Stimulated activated CD8-positive, alpha-beta memory T cell treated with anti-CD3 and anti-CD28 coated beads, Interleukin-7, amount 100 ng/mL, for 4 hours (primary cell): ENCODE measurements at regions not wholly inside any gene's neighbourhood (a gene's known extent, or its start where the extent isn't known, plus 50 kb on each side); places are given as distances from the start of the nearest gene placed in this dataset.

Experiments
- DNase-seq, 2 donors: peaks; one replicate each; pipeline ENCODE4 v3.0.0-alpha.2; 2020; ENCODE audit warnings: low read depth in 2 of 2

DNA sequence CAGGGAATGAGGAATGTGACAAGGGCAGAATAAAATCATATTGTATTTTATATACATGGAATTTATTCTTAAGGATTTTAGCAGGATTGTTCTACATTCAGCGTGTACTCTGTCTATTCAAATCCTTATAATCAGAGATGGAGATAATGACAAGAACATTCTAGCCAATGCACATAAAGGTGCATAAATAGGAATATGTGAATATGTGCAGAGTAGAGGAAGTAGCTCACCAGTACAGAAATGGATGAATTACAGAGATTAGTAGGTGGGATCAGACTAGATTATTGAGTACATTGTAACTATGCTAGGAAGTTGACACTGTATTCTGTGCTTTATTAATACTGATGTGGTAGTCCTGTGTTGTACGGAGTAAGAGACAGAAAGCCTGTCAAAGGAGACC, 1308.8 kb downstream of the FAM181B start:
- DNase-seq: no peak

GRCh38 chr11:81422402-81422801, 1311.3 kb downstream of the FAM181B start:
- DNase-seq: no peak

- no peak for DNase-seq
Observed at GRCh38 chr11:81421251-81421860, 1312.3 kb downstream of the FAM181B start.

DNA sequence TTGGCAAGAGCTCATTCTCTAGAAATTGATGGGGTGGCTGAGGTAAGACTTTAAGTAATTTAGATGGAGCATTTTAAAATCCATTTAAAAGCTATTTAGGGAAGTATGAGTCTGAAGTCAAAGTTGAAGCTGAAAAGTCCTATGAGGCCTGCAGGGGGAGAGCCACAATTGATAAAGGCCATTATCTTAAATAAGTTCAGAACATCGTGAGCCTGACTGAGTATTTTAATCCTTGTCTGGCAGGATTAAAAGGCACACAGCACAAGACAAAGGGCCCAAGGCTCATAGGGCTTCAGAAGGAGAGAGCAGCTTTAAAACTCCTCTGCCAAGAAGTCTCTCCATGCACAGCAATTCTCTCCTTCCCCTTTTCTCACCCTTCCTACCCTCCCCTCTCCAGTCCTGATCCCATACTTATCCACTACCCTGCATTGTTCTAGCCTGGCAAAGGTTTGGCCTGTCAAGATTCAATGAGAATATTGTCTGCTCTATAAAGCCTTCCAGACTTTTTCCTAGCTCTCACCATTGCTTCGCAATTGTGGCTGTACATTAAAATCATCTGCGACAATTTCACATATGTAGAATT, 1312.9 kb downstream of the FAM181B start:
- DNase-seq: no peak

DNA sequence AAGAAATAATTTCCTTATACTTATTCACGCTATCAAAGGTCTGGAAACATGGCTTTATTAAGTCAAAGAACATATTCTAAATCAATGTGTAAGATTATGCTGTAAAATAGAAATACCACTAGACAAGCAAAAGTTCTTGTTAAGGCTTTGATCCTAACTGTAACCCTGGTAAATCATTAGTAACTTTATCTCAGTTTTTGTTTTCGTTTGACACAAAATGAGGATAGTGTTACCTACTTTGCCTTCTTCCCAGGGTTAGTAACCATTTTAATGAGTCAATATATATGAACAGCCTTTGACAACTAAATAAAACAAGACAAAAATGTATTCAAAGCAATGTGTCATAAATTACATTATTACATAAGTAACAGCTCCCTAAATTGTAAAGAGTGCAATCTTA, 1336.3 kb downstream of the FAM181B start:
- DNase-seq: no peak

DNA sequence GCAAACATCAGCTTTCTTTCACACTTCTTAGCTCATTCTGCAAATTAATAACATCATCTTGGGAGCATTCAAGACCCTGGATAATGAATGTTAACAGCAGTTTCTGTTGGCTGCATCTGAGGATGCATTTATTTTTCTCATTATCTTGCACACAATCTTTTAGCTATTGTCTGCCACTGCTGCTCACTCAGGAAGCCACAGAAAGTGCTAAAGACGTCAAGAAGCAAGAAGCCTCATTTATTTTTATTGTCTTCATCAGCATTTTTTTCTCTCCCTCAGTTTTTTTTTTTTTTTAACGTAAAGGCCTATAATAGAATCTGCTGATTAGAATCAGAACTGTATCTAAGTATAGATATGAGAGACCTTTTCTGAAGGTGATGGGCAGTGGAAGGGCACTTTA, 1339.4 kb downstream of the FAM181B start:
- DNase-seq: no peak

- no peak for DNase-seq
Observed at GRCh38 chr11:81388326-81388725, 1345.3 kb downstream of the FAM181B start.

- DNase-seq: no peak
Observed at GRCh38 chr11:81380395-81380794, 1353.3 kb downstream of the FAM181B start.

DNA sequence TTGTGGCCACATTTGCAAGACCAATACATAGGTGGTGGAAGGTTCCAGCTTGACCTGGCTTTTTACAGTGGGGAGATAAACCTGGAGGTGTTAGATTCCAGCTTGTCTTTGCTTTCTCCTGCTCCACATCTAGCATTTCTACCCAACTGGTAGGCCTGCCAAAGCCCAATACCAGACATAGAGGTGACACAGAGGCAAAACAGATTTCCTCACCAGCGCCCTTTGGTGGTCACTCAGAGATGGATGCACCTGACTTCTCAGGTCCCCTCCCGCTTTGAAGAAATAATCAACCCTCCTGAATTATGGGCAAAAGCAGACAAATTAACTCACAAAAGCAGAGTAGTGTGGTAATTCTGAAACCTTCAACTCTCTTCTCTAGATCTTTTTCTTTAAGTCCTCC, 1356.2 kb downstream of the FAM181B start:
- DNase-seq: no peak

DNA sequence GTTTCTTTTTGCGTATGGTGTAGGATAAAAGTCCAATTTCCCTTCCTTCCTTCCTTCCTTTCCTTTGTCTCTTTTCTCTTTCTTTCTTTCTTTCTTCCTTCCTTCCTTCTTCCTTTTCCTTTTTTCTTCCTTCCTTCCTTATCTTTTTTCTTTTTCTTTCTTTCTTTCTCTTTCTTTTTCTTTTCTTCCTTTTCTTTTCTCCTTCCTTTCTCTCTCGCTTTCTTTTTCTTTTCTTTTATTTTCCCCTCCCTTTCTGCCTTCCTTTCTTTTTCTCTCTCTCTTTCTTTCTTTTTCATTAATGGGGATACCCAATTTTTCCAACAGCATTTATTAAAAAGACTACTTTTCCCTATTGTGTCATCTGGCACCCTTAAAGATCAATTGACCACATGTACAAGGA, 1359.7 kb downstream of the FAM181B start:
- no peak for DNase-seq

DNA sequence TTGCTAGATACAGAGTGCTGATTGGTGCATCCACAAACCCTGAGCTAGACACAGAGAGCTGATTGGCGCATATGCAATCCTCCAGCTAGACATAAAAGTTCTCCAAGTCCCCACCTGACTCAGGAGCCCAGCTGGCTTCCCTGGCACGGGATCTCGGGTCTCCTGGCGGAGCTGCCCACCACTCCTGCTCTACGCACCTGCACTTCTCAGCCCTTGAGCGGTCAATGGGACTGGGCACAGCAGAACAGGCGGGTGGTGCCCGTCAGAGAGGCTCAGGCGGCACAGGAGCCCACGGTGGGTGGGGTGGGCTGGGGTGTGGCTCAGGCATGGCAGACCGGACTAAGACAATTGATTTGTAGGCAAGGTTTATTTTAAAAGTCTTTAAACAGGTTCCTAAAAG, 1365.5 kb downstream of the FAM181B start:
- no peak for DNase-seq

DNA sequence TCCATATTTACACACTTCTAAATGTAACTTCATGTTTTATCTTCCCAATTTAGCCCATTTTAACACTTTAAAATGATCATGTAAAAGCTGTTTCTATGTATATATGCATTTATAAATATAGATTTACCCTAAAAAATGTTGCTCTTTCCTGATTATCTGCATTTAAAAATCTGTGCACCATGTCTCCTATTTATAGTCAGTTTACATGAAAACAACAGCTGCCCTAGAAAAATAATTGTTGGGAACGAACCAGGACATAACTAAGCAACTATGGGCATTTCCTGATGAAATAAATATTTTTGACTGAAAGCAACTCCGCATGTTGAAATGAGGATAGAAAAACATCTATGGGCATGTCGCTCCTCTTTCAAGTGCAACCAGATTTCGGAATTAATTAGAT, 1368.2 kb downstream of the FAM181B start:
- DNase-seq: no peak

DNA sequence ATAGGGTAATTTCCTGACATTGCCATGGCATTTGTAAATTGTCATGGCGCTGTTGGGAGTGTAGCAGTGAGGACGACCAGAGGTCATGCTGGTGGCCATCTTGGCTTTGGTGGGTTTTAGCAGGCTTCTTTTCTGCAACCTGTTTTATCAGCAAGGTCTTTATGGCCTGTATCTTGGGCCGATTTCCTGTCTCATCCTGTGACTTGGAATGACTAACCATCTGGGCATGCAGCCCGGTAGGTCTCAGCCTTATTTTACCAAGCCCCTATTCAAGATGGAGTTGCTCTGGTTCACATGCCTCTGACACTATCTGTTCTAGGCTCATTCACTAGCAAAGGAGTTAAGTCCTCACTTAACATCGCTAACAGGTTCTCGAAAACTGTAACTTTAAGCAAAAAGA, 1374.2 kb downstream of the FAM181B start:
- DNase-seq: no peak

- DNase-seq: no peak
Observed at GRCh38 chr11:81345609-81346008, 1388.1 kb downstream of the FAM181B start.

DNA sequence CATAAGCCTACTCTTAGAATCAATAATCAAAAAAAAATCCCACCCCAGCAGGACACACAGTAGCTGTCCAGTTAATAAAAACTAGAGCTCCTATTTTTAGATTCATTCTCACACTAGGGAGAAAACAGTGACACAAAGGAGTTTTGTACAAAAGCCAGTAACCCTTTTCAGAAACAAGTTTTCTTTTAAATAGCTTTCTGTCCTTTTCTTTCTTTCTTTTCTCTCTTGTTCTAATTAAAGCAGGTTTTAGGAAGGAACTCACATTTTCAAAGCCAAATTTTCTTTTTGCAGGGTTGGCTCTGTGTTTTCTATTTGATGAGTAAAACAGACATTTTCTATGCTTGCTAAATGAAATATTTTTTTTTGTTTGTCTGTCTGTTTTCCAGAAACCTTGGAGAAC, 1390.7 kb downstream of the FAM181B start:
- DNase-seq: no peak

- no peak for DNase-seq
Observed at GRCh38 chr11:81340225-81340624, 1393.4 kb downstream of the FAM181B start.

GRCh38 chr11:81339521-81339920, 1394.1 kb downstream of the FAM181B start:
- DNase-seq: no peak

DNA sequence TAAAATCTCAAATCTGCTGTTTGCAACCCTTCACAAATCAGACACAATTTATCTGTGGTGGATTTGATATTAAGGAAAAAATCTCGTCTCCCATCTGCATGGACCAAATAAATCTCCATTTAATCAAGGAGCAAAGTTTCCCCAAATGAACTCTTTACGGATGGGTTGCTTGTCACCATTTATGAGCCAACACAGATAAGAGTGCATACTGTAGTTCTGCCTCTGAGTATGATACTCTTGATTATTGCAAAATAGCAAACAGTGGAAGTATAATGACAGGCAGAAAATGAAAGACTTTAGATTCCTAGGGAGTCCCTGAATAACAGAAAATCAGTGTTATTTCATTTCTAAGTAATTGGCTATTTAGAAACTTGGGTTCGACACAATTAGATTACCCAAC, 1395.9 kb downstream of the FAM181B start:
- no peak for DNase-seq

DNA sequence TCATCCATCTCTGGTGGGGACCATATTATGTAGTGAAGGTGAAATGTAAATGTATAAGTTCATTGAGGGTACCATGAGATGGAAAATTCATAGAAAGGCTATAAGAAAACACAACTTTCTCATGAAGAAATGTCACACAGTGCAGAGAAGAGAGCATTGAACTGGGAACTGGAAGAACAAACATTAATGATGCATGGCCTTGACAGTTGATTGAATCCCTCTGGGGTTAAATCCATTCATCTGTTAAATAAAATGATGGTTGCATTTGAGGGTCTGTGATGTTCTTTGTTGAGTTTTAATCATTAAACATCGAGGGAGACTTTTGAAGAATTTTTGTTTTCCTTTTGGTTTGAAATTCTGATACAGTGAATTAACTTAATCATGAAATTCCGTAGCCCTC, 1401.4 kb downstream of the FAM181B start:
- no peak for DNase-seq

DNA sequence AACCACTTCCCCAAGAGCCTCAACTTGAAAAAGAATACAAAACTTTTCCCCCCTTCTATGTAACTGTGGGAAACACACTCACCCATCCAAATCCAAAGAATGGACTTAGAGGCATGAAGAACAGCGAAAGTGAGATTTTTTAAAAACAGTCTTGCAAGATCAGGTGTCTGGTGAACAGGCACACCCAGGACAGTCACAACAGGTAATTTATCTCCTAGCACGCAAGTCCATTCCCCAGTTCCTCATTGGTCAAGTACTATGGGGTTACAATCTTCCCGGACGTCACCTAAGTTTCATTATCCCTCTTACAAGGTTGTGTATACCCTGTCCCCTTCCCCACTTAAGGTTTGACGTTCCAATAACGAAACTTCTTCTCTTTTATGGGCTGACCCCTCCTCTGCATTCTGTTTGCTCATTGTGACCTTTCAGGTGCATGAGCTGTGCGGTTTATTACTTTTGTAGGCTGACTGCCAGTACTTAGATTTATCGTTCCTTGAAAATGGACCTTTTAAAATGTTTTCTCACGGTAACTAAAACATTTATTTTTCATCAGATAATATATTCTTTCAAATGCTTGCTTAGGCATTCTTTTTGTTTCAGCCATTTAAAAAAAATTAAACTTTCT, 1401.9 kb downstream of the FAM181B start:
- DNase-seq: no peak

GRCh38 chr11:81331088-81331487, 1402.6 kb downstream of the FAM181B start:
- DNase-seq: no peak

DNA sequence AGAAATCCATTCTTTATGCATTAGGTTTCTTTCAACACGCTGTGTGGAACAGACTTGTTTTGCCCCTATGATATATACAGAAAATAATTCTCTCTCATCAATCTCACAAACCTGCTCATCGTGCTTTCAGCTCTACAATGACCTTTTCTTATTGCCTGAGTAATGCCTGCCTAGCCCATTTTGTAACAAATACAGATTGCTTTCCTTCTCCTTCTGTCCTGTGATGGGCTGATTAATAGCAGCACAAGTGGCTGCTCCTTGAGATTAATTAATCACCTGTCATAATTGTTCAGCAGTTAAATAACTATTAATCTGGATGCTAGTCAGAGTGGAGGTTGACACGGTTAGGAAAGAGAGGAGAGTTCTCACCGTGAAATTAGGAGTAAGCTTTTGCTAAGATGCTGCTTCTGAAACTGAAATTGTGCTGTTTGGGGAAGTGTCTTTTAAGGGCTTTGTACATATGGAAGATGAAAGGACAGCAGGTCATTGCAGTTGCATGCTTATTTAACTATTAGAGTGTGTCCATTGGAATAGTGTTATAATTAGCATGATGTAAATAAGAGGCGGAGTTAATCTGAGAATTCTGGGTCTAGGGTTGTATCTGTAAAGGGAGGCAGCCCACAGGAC, 1430.5 kb downstream of the FAM181B start:
- no peak for DNase-seq

DNA sequence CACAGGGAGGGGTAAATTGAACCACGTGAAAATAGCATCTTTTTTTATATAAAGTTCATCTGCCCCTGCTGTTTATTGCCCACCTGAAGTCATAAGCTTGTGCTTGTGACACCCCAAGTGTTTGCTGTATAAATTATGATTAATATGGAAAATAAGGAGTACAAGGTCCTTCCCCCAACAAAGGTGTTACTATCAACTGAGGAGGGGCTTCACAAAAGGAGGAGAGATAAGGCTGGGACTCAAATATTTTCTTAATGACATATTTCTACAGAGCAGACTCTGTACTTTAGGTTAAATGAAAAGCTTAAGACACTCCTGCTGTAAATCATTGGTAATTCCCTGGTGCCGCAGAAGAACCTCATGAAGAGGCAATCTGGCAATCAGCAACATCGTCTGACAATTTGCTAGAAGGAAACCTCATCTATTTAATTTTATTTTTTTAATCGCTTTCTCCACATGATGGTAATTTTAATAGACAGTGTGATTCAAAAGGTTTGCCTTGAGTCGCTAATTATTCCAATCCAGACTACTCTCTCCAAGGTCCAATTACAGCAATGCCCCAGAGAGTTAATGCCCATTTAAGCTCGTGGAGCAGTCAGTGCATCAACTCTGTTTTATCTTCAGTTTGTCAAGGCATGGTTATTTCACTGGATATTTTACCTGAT, 1432.4 kb downstream of the FAM181B start:
- DNase-seq: no peak
